Adrenal gland (tissue), 9 donors: ENCODE measurements at regions not wholly inside any gene's neighbourhood (a gene's known extent, or its start where the extent isn't known, plus 50 kb on each side); places are given as distances from the start of the nearest gene placed in this dataset.

Source experiments
- DNase-seq, 7 donors: peaks; one replicate each; pipeline ENCODE4 v3.0.0-alpha.2; 2019 to 2020
- H3K27ac ChIP-seq, 5 donors: fragments of 200-600 bp; sonication (generic) in 4 of 5; 1 replicate in 3 of 5; 2 replicates in 2 of 5; pipeline versions ENCODE4 v1.5.1 to v1.8.0; 2016 to 2020; ENCODE audit warnings: mild to moderate bottlenecking in 1 of 5
- H3K27me3 ChIP-seq: fragments of 200-600 bp; 2 replicates; pipeline ENCODE4 v1.8.0; 2021
- H3K36me3 ChIP-seq, 2 donors: fragments of 200-600 bp; replicated peaks in 1 of 2; 1 replicate in 1 of 2; 2 replicates in 1 of 2; pipeline versions ENCODE4 v1.5.1 to v1.8.0; 2018 to 2022
- H3K4me1 ChIP-seq, 2 donors: fragments of 200-600 bp; replicated peaks in 1 of 2; 1 replicate in 1 of 2; 2 replicates in 1 of 2; pipeline versions ENCODE4 v1.5.1 to v1.8.0; 2018 to 2021
- H3K4me3 ChIP-seq, 4 donors: fragments of 200-600 bp; sonication (generic) in 3 of 4; one replicate each; pipeline ENCODE4 v1.5.1; 2016 to 2018
- H3K9me3 ChIP-seq, 3 donors: fragments of 200-600 bp; sonication (generic) in 1 of 3; replicated peaks in 1 of 3; 1 replicate in 2 of 3; 2 replicates in 1 of 3; pipeline versions ENCODE4 v1.5.1 to v1.8.0; 2016 to 2021
- CTCF ChIP-seq, 6 experiments: fragments of 450-650 bp in 4 of 6; fragments of 200-600 bp in 2 of 6; sonication (generic) in 1 of 6; IDR thresholded peaks; 1 replicate in 5 of 6; 2 replicates in 1 of 6; pipeline versions ENCODE4 v1.5.1 to v1.8.0; 2016 to 2021; ENCODE audit warnings: antibody characterized with exemption in 6 of 6, mild to moderate bottlenecking in 2 of 6, moderate library complexity in 1 of 6
- POLR2A ChIP-seq, 2 donors: fragments of 450-650 bp; IDR thresholded peaks; one replicate each; pipeline ENCODE4 v1.6.1; 2017; ENCODE audit warnings: antibody characterized with exemption in 2 of 2, mild to moderate bottlenecking in 2 of 2, moderate library complexity in 1 of 2
- WGBS, 4 donors: extraction: QIAGEN DNeasy Blood & Tissue Kit in 2 of 4; methylation state at CpG; one replicate each; pipeline versions ENCODE4 v1.1.5 to v1.1.7; 2013 to 2017; 5-methylcytosine and 5-hydroxymethylcytosine counted together
- intact Hi-C, 2 donors: fragments of 100-400 bp; cut with DNase I; formaldehyde crosslinking; loops; one replicate each; pipeline versions ENCODE4 v1.14.1 to v1.15.0; 2022 to 2023
- donor health status: healthy with polysubstance abuse.
- donor health status: Bipolar disorder and iron deficiency.
- donor health status: DM: yes; HTN: yes; CAD: no.
- donor health status: DM: no; HTN: no; CAD: no.
- donor health status: DM: no; HTN: no; CAD: no.

GRCh38 chr4:66034671-66035070 lies 364.4 kb upstream of the EPHA5 start:
- H3K27me3 ChIP-seq: no peaks in the 10 kb centered on the region
- DNase-seq: no peak
- no peaks in the 10 kb centered on the region for H3K9me3 ChIP-seq
- no peak overlapping the region for H3K27ac ChIP-seq
- H3K4me1 ChIP-seq: no peaks in the 10 kb centered on the region
- TF ChIP-seq CTCF (IDR thresholded peaks at IDR 0.05) (no peak), POLR2A (IDR thresholded peaks at IDR 0.05) (no peak)
- H3K4me3 ChIP-seq: no peak overlapping the region
- 19 to 29% (median 24%) methylated on average over 2 of the region's 2 CpGs for WGBS, 4 donors
- H3K36me3 ChIP-seq: no peaks in the 10 kb centered on the region
- intact Hi-C loops: no loop called here

GRCh38 chr4:66034262-66034661 lies 364.0 kb upstream of the EPHA5 start:
- Histone ChIP-seq H3K27ac (no peak overlapping the region), H3K27me3 (no peaks in the 10 kb centered on the region), H3K9me3 (no peaks in the 10 kb centered on the region), H3K4me1 (no peaks in the 10 kb centered on the region), H3K4me3 (no peak overlapping the region), H3K36me3 (no peaks in the 10 kb centered on the region)
- DNase-seq: no peak
- intact Hi-C loops: no loop called here
- 35 to 56% (median 51%) methylated on average over 2 of the region's 2 CpGs for WGBS, 4 donors
- TF ChIP-seq CTCF (IDR thresholded peaks at IDR 0.05) (no peak), POLR2A (IDR thresholded peaks at IDR 0.05) (no peak)

- Histone ChIP-seq H3K27me3 (no peaks in the 10 kb centered on the region), H3K27ac (no peak overlapping the region), H3K9me3 (no peaks in the 10 kb centered on the region), H3K36me3 (no peaks in the 10 kb centered on the region), H3K4me1 (no peaks in the 10 kb centered on the region), H3K4me3 (no peak overlapping the region)
- DNase-seq: no peak
- intact Hi-C loops: no loop called here
- WGBS, 4 donors: 41 to 63% (median 47%) methylated on average over 2 of the region's 2 CpGs
- TF ChIP-seq CTCF (IDR thresholded peaks at IDR 0.05): no peak
- TF ChIP-seq POLR2A (IDR thresholded peaks at IDR 0.05): no peak
Observed at GRCh38 chr4:66032571-66032970, 362.3 kb upstream of the EPHA5 start.

GRCh38 chr4:66028668-66029067 lies 358.4 kb upstream of the EPHA5 start:
- no peaks in the 10 kb centered on the region for H3K27me3 ChIP-seq
- whole genome bisulfite sequencing, 4 donors: 63 to 83% (median 75%) methylated on average over 1 of the region's 1 CpG
- intact Hi-C loops: no loop called here
- H3K4me3 ChIP-seq: no peak overlapping the region
- H3K4me1 ChIP-seq: no peaks in the 10 kb centered on the region
- H3K9me3 ChIP-seq: no peaks in the 10 kb centered on the region
- no peak overlapping the region for H3K27ac ChIP-seq
- no peaks in the 10 kb centered on the region for H3K36me3 ChIP-seq
- TF ChIP-seq CTCF (IDR thresholded peaks at IDR 0.05): no peak
- TF ChIP-seq POLR2A (IDR thresholded peaks at IDR 0.05): no peak
- no peak for DNase-seq
